ENCODE measurements at regions not wholly inside any gene's neighbourhood (a gene's known extent, or its start where the extent isn't known, plus 50 kb on each side); places are given as distances from the start of the nearest gene placed in this dataset.

GRCh38 chr11:122333467-122333866 is 217.5 kb upstream of the BLID start:
- H3K27ac ChIP-seq (ENCODE audit: low read depth, low read length) = no peak overlapping the region
- H3K4me1 ChIP-seq (ENCODE audit: insufficient read depth, low read length) = no peaks in the 10 kb centered on the region
- Mint-ChIP-seq H3K4me3 (ENCODE audit: unreplicated experiment) (no peak overlapping the region), H3K4me1 (ENCODE audit: low read depth, unreplicated experiment) (peaks cover 4% of the 10 kb centered on the region), H3K27me3 (ENCODE audit: low read depth, unreplicated experiment) (no peaks in the 10 kb centered on the region), H3K36me3 (ENCODE audit: low read depth, unreplicated experiment) (no peaks in the 10 kb centered on the region), H3K27ac (ENCODE audit: unreplicated experiment) (no peak overlapping the region), H3K9me3 (ENCODE audit: unreplicated experiment) (no peaks in the 10 kb centered on the region)
- no peak overlapping the region for H3K9ac ChIP-seq (ENCODE audit: low read length)
- no peak overlapping the region for H3K4me2 ChIP-seq (ENCODE audit: low read length)
- no peak overlapping the region for H3K4me3 ChIP-seq (ENCODE audit: insufficient read depth, low read depth, low read length)
- no peaks in the 10 kb centered on the region for H4K20me1 ChIP-seq (ENCODE audit: insufficient read depth, low read length)
- no peak overlapping the region for H2AFZ ChIP-seq (ENCODE audit: low read depth, low read length)
- no peak for DNase-seq (ENCODE audit: low read depth)
- FAIRE-seq = no peak
- TF ChIP-seq EZH2 (IDR thresholded peaks at IDR 0.05; ENCODE audit: insufficient read depth, low read length) (no peak), CTCF (IDR thresholded peaks at IDR 0.05; ENCODE audit: insufficient read depth, low read depth, low read length) (no peak)
- peaks cover 16% of the 10 kb centered on the region for H3K27me3 ChIP-seq (ENCODE audit: insufficient read depth, low read length)
- H3K79me2 ChIP-seq (ENCODE audit: insufficient read depth, low read length) = no peaks in the 10 kb centered on the region
- no peaks in the 10 kb centered on the region for H3K9me3 ChIP-seq (ENCODE audit: insufficient read depth, low read depth, low read length)
- no peaks in the 10 kb centered on the region for H3K36me3 ChIP-seq (ENCODE audit: insufficient read depth, low read length)

- Histone ChIP-seq H3K4me3 (ENCODE audit: insufficient read depth, low read depth, low read length) (no peak overlapping the region), H3K27me3 (ENCODE audit: insufficient read depth, low read length) (peaks cover 14% of the 10 kb centered on the region), H3K9ac (ENCODE audit: low read length) (no peak overlapping the region), H2AFZ (ENCODE audit: low read depth, low read length) (no peak overlapping the region), H3K4me1 (ENCODE audit: insufficient read depth, low read length) (no peaks in the 10 kb centered on the region), H4K20me1 (ENCODE audit: insufficient read depth, low read length) (no peaks in the 10 kb centered on the region), H3K36me3 (ENCODE audit: insufficient read depth, low read length) (no peaks in the 10 kb centered on the region), H3K27ac (ENCODE audit: low read depth, low read length) (no peak overlapping the region), H3K79me2 (ENCODE audit: insufficient read depth, low read length) (no peaks in the 10 kb centered on the region), H3K4me2 (ENCODE audit: low read length) (no peak overlapping the region), H3K9me3 (ENCODE audit: insufficient read depth, low read depth, low read length) (no peaks in the 10 kb centered on the region)
- H3K4me1 Mint-ChIP-seq (ENCODE audit: low read depth, unreplicated experiment) = peaks cover 2% of the 10 kb centered on the region
- no peak overlapping the region for H3K4me3 Mint-ChIP-seq (ENCODE audit: unreplicated experiment)
- FAIRE-seq (no peak), DNase-seq (ENCODE audit: low read depth) (no peak)
- TF ChIP-seq CTCF (IDR thresholded peaks at IDR 0.05; ENCODE audit: insufficient read depth, low read depth, low read length) (no peak), EZH2 (IDR thresholded peaks at IDR 0.05; ENCODE audit: insufficient read depth, low read length) (no peak)
- H3K27me3 Mint-ChIP-seq (ENCODE audit: low read depth, unreplicated experiment) = no peaks in the 10 kb centered on the region
- no peak overlapping the region for H3K27ac Mint-ChIP-seq (ENCODE audit: unreplicated experiment)
- no peaks in the 10 kb centered on the region for H3K36me3 Mint-ChIP-seq (ENCODE audit: low read depth, unreplicated experiment)
- H3K9me3 Mint-ChIP-seq (ENCODE audit: unreplicated experiment) = no peaks in the 10 kb centered on the region
These were observed 215.1 kb upstream of the BLID start for GRCh38 chr11:122331079-122331478.

GRCh38 chr11:122330279-122330965 is 214.4 kb upstream of the BLID start:
- Mint-ChIP-seq H3K4me3 (ENCODE audit: unreplicated experiment) (no peak overlapping the region), H3K9me3 (ENCODE audit: unreplicated experiment) (no peaks in the 10 kb centered on the region), H3K27ac (ENCODE audit: unreplicated experiment) (no peak overlapping the region), H3K27me3 (ENCODE audit: low read depth, unreplicated experiment) (no peaks in the 10 kb centered on the region), H3K36me3 (ENCODE audit: low read depth, unreplicated experiment) (no peaks in the 10 kb centered on the region), H3K4me1 (ENCODE audit: low read depth, unreplicated experiment) (peaks cover 2% of the 10 kb centered on the region)
- Histone ChIP-seq H3K27ac (ENCODE audit: low read depth, low read length) (no peak overlapping the region), H3K4me2 (ENCODE audit: low read length) (no peak overlapping the region), H3K79me2 (ENCODE audit: insufficient read depth, low read length) (no peaks in the 10 kb centered on the region), H3K4me1 (ENCODE audit: insufficient read depth, low read length) (no peaks in the 10 kb centered on the region), H3K9me3 (ENCODE audit: insufficient read depth, low read depth, low read length) (no peaks in the 10 kb centered on the region), H3K27me3 (ENCODE audit: insufficient read depth, low read length) (peaks cover 13% of the 10 kb centered on the region), H2AFZ (ENCODE audit: low read depth, low read length) (no peak overlapping the region), H3K36me3 (ENCODE audit: insufficient read depth, low read length) (no peaks in the 10 kb centered on the region), H4K20me1 (ENCODE audit: insufficient read depth, low read length) (no peaks in the 10 kb centered on the region), H3K4me3 (ENCODE audit: insufficient read depth, low read depth, low read length) (no peak overlapping the region), H3K9ac (ENCODE audit: low read length) (no peak overlapping the region)
- no peak for TF ChIP-seq CTCF (IDR thresholded peaks at IDR 0.05; ENCODE audit: insufficient read depth, low read depth, low read length)
- TF ChIP-seq EZH2 (IDR thresholded peaks at IDR 0.05; ENCODE audit: insufficient read depth, low read length) = no peak
- no peak for DNase-seq (ENCODE audit: low read depth)
- FAIRE-seq = no peak

Measured in astrocyte (in vitro differentiated cells and primary cell).